ENCODE measurements at regions not wholly inside any gene's neighbourhood (a gene's known extent, or its start where the extent isn't known, plus 50 kb on each side); places are given as distances from the start of the nearest gene placed in this dataset.

DNA sequence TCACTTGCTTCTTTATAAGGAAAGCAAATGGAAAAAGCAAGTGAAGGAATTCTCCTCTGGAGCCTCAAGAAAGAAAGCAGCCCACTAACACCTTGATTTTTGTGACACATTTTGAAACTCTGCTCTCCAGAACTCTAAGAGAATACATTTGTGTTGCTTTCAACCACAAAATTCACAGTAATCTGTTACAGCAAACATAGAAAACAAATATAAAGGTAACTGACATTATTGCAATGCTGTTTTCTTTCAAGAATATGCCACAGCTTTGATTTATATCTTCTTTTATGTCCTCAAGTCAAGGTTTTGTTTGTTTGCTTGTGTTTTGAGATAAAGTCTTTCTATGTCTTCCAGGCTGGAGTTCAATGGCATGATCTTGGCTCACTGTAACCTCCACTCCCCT is 103.1 kb upstream of the FIGN start:
- in situ Hi-C loops (cut with HindIII; ENCODE audit: low pct_ligation_motif_present, low pct_unique_long_range_greater_than_20kb, low sequenced_read_pairs) = no loop called here

GRCh38 chr2:163836167-163836566 is 100.4 kb upstream of the FIGN start:
- in situ Hi-C loops (cut with HindIII; ENCODE audit: low pct_ligation_motif_present, low pct_unique_long_range_greater_than_20kb, low sequenced_read_pairs) = no loop called here
- no peak for DNase-seq

More for the DNA sequence above, 103.1 kb upstream of the FIGN start:
- DNase-seq = no peak

GRCh38 chr2:163834841-163835240 is 99.0 kb upstream of the FIGN start:
- in situ Hi-C loops (cut with HindIII; ENCODE audit: low pct_ligation_motif_present, low pct_unique_long_range_greater_than_20kb, low sequenced_read_pairs) = no loop called here
- DNase-seq = no peak

- in situ Hi-C loops (cut with HindIII; ENCODE audit: low pct_ligation_motif_present, low pct_unique_long_range_greater_than_20kb, low sequenced_read_pairs) = no loop called here
- DNase-seq = no peak
Observed at GRCh38 chr2:163834221-163834620, 98.4 kb upstream of the FIGN start.

DNA sequence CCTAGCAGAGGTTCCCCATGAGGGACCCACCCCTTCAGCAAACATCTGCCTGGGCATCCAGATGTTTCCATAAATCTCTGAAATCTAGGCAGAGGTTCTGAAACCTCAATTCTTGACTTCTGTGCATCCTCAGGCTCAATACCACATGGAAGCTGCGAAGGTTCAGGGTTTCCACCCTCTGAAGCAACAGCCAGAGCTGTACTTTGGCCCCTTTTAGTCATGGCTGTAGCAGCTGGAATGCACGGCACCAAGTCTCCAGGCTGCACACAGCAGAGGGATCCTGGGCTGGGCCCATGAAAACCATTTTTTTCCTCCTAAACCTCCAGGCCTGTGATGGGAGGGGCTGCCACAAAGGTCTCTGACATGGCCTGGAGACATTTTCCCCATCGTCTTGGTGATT is 93.0 kb upstream of the FIGN start:
- in situ Hi-C loops (cut with HindIII; ENCODE audit: low pct_ligation_motif_present, low pct_unique_long_range_greater_than_20kb, low sequenced_read_pairs) = no loop called here
- DNase-seq = no peak

GRCh38 chr2:163822033-163822432 is 86.2 kb upstream of the FIGN start:
- DNase-seq = no peak
- in situ Hi-C loops (cut with HindIII; ENCODE audit: low pct_ligation_motif_present, low pct_unique_long_range_greater_than_20kb, low sequenced_read_pairs) = no loop called here

GRCh38 chr2:163812926-163813520 is 77.2 kb upstream of the FIGN start:
- DNase-seq = no peak
- in situ Hi-C loops (cut with HindIII; ENCODE audit: low pct_ligation_motif_present, low pct_unique_long_range_greater_than_20kb, low sequenced_read_pairs) = no loop called here

DNA sequence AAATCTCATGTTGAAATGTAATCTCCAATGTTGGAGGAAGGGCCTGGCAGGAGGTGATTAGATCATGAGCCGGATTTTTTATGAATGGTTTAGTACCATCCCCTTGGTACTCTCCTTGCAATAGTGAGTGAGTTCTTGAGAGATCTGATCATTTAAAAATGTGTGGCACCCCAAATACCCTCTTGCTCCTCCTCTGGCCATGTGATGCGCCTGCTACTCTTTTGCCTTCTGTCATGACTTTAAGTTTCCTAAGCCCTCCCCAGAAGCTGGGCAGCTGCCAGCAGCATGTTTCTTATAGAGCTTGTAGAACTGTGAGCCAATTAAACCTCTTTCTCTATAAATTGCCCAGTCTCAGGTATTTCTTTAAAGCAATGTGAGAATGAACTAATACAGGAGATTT is 72.6 kb upstream of the FIGN start:
- no peak for DNase-seq
- in situ Hi-C loops (cut with HindIII; ENCODE audit: low pct_ligation_motif_present, low pct_unique_long_range_greater_than_20kb, low sequenced_read_pairs) = no loop called here

DNA sequence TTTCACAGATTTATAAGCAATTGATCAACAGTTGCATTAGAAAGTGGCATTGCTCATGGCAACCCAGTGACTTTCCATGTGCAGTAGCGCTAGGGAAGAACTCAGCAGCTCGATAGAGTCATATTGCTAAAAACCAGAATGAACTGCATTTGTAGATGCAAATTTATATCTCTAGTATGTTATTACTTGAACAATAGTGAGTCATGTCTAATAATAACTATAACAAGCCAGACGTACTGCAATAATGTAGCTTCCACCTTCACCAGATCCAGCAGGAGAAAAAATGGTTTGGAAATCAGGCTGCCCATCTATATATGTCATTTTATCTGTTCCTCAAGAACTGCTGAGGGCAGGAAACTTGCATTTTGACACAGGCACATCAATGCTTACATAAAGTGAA is 66.5 kb upstream of the FIGN start:
- in situ Hi-C loops (cut with HindIII; ENCODE audit: low pct_ligation_motif_present, low pct_unique_long_range_greater_than_20kb, low sequenced_read_pairs) = no loop called here
- DNase-seq = no peak

DNA sequence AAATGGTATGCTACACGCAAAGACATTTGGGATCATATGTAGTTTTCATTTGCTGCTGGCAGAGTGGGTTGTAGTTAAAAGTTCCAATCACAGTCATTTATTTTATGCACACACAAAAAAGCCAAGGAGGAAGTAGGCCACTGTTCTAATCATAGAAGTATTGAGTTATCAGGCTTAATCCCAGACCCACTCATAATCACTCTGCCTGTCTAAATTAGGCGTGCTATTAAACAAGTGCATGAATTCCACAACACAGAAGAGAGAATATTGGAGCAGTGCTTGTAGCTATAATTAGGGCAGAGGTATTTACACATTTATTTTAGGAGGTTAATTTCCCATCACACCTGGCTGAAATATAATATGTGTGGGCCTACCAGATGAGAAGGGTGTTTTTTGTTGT is 65.7 kb upstream of the FIGN start:
- in situ Hi-C loops (cut with HindIII; ENCODE audit: low pct_ligation_motif_present, low pct_unique_long_range_greater_than_20kb, low sequenced_read_pairs) = no loop called here
- no peak for DNase-seq

- no peak for DNase-seq
Observed at GRCh38 chr2:163800951-163801381, 65.2 kb upstream of the FIGN start.

GRCh38 chr2:163799807-163800206 is 64.0 kb upstream of the FIGN start:
- in situ Hi-C loops (cut with HindIII; ENCODE audit: low pct_ligation_motif_present, low pct_unique_long_range_greater_than_20kb, low sequenced_read_pairs) = no loop called here
- DNase-seq = no peak

More at GRCh38 chr2:163800951-163801381, 65.2 kb upstream of the FIGN start:
- in situ Hi-C loops (cut with HindIII; ENCODE audit: low pct_ligation_motif_present, low pct_unique_long_range_greater_than_20kb, low sequenced_read_pairs) = no loop called here

DNA sequence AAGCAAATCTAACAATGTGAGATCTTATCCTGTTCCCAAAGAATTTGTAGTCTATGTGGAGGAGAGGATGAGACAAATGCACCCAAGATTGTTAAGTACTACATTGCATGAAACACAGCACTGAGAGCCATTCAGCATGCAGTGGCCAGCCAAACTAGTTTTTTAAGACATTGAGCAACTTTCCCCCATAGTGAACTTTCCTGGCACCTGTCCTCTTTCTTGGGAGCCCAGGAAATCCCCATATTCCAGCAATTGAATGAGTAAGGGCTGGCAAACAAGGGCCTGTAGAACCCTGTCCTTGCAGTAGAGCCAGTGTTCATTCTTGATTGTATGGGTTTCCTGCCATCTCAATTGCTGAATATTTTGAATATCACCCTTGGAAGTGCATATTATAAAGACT is 58.8 kb upstream of the FIGN start:
- in situ Hi-C loops (cut with HindIII; ENCODE audit: low pct_ligation_motif_present, low pct_unique_long_range_greater_than_20kb, low sequenced_read_pairs) = no loop called here
- no peak for DNase-seq

Measured in ACHN (cell line).